OCI-LY7 (cell line): ENCODE measurements at regions not wholly inside any gene's neighbourhood (a gene's known extent, or its start where the extent isn't known, plus 50 kb on each side); places are given as distances from the start of the nearest gene placed in this dataset.

Experiments used
- CTCF ChIP-seq: fragments of 200-600 bp; sonication (generic); conservative IDR thresholded peaks from 2 replicates; pipeline ENCODE4 v1.5.1; 2014; ENCODE audit warnings: mild to moderate bottlenecking, antibody characterized with exemption, low read length, moderate library complexity, mixed read lengths
- EZH2phosphoT487 ChIP-seq: fragments of 200-600 bp; sonication (generic); IDR thresholded peaks from 2 replicates; pipeline ENCODE4 v1.6.1; 2018; ENCODE audit warnings: low read depth, borderline replicate concordance, mild to moderate bottlenecking, mixed run types, antibody characterized with exemption, low read length, moderate library complexity, mixed read lengths

- no peak for TF ChIP-seq CTCF
- TF ChIP-seq EZH2phosphoT487: no peak
These were observed 569.7 kb upstream of the MKI67 start for GRCh38 chr10:128695931-128696330.
